Skeletal muscle cell (primary cell): ENCODE measurements at regions not wholly inside any gene's neighbourhood (a gene's known extent, or its start where the extent isn't known, plus 50 kb on each side); places are given as distances from the start of the nearest gene placed in this dataset.

ENCODE experiments used
- DNase-seq: peaks from one replicate; pipeline ENCODE4 v3.0.0-alpha.2; 2010; ENCODE audit warnings: low read depth
- H3K4me3 ChIP-seq: 2 replicates; pipeline ENCODE4 v1.5.1; 2011; ENCODE audit warnings: low read depth, mild to moderate bottlenecking, control low read depth, low read length, moderate library complexity

DNA sequence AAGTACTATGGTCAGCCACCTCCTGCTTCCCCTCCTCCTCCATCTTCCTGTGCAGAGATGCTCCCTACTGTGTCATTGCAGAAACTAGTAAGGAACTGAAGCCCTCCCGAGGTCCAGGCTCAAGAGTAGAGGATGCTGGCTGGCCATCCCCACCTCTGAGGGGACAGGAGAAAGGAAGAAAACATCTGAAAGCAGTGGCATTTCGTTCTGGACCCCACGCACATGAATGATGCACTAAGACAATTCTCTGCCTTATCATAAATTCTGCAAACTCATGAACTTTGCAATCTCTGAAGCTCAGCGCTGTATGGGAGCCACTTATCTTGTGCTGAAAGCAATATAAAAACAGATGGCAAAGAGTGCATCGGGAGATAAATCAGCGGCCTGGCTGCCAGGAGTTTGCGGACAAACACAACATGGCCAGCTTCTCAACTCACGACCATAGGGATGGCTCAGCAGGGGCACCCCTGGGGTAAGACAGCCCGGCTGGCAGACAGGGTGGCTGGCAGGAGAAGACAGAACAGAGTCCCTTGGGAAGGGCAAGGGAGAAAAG, 306.4 kb downstream of the NXPE2 start:
- H3K4me3 ChIP-seq, result no peak overlapping the region
- no peak for DNase-seq

DNA sequence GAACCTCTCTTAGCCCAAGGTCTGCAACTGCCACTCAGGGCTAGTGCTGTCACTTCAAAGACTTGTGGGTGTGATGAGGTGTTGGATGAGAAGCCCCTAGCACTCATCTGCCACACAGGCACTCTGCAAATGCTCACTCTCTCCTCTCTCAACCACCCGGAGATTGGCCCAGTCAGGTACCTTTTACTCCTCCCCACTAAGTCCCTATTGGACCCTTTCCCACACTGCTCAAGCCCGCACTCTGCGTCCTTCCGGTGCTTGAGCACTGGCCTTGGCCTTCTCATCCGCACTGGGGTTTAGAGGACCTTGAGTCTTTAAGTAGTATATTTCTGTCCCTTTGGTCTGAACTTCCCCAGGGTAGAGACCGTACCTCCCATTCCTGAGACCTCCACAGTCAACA, 308.0 kb downstream of the NXPE2 start:
- no peak for DNase-seq
- no peak overlapping the region for H3K4me3 ChIP-seq

DNA sequence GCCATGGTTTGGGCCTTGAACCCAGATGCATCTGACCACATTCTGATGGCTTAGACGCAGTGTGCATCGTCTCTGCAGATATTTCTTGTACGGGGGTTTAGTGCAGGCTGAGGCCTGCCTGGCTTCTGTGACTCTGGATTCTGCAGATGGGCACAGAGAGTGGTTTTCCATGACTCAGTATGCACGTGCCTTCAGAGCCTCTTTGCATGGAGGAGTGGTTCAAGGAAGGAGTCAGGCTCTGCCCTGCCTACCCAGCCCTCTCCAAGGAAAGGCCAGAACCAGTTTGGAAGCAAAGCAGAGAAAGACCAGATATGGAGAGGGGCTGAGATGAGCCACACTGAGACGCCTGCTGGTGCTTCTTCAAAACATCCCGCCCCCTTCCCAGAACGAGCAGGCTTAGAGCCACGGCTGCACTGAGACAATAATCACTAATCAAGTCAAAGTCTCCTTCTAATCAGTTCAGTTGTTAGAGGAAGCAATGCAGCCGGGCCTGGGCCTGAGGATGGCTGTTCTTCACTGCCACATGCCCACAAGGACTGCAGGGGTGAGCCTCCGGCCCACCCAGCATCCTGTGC, 308.9 kb downstream of the NXPE2 start:
- H3K4me3 ChIP-seq, result no peak overlapping the region
- no peak for DNase-seq

DNA sequence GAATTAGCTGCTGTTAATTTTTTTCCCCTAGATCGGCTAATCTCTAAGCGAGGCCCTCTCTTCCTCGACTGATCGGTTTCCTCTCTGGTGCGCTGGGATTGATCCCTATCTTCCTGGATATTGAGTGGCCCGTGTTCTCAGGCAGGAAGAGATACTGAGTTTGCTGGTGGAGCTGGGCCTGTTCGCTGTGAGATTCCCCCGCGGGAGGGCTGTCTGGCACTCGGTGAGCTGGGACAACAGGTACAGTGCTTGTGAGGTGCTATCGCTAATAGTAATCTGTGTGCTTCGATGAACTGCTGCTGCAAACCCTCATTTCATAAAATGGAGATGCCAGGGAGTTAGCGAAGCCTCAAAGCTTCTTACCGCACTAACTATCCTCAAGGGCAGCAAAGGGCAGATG, 310.3 kb downstream of the NXPE2 start:
- DNase-seq, result no peak
- no peak overlapping the region for H3K4me3 ChIP-seq

DNA sequence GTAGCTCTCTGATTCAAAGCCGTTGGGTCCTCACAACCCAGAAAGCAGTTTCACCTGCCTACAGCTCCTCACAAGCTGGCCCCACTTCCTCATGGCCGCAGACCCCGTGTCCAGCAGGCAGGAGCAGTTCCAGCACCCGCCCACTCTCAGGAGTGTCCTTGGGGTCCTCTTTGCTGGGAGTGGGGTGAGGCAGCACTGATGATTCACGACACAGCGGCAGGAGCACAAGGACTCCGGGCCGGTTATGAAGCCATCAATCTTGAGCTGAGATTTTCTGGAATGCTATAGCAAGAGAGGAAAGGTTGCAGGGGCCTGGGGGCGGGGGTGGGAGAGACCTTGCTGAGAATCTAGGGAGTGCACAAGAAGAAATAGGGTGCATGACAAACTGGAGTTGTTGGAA, 311.2 kb downstream of the NXPE2 start:
- H3K4me3 ChIP-seq, result no peak overlapping the region
- DNase-seq, result no peak

DNA sequence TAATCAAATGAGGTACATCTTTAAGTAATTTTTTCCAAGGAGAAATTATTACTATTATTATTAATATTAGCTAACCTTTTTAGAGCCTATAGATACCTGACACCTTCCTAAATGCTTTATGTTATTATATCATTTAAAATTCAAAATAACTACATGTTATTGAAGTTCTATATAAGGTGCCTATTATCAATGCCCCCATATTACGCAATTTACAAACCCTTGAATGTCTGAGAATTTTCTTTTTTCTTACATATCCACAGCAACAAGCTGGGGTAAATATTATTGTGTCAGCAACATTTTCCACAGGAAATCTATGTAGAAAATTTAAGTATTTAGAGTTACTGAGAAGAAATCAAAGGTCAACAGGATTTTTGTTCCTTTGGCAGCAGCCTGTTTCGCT, 327.3 kb downstream of the NXPE2 start:
- H3K4me3 ChIP-seq, result no peak overlapping the region
- no peak for DNase-seq

DNA sequence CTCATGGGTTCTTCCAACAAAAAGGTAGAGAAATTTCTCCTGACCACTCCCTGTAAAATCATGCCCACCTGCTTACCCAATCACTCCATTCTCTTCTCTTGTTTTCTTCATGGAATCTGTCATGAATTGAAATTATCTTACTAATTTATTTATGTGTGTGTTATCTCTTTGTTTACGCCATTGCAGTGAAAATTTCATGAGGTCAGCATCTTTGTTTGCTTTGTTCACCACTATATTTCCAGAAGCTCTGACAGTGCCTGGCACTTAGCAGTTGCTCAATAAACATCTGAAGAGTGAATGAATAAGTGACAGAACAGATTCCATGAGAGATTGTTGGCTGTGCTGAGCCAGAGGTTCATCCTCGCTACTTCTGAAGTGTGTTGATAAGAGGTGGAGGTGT, 329.5 kb downstream of the NXPE2 start:
- DNase-seq, result no peak
- H3K4me3 ChIP-seq, result no peak overlapping the region

DNA sequence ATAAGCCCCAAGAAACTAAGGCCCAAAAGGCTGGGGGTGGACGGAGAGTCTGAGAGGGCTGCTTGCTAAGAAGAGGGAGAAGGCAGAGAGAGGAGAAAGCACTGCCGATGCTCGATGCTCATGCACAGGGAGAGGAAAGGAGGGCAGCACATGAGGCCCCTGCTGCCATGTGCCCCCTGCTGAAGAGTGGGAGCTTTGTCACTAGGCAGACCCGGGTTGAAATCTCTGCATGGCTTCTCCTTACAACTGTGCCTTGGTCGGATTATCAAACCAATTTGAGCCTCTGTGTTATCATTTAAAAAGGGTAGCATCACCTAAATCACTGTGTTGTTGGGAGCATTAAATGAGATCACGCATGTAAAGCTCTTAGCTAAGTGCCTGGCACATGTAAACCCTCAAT, 330.5 kb downstream of the NXPE2 start:
- no peak for DNase-seq
- H3K4me3 ChIP-seq, result no peak overlapping the region

DNA sequence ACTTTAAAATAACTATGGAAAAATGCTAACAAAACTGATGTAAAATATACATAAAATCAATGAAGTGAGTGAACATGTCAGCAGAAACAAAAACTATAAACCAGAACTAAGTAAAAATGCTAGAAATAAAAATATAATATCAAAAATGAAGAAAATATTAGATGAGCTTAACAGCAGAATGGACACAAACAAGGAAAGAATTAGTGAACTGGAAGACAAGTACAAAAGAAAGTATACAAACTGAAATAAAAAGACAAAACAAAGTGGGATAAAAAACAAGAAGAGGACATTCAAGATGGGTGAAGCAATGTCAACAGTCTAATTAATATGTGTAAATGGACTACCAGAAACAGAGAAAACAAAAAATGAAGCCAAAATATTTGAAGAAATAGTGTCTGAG, 339.2 kb downstream of the NXPE2 start:
- no peak overlapping the region for H3K4me3 ChIP-seq
- no peak for DNase-seq

DNA sequence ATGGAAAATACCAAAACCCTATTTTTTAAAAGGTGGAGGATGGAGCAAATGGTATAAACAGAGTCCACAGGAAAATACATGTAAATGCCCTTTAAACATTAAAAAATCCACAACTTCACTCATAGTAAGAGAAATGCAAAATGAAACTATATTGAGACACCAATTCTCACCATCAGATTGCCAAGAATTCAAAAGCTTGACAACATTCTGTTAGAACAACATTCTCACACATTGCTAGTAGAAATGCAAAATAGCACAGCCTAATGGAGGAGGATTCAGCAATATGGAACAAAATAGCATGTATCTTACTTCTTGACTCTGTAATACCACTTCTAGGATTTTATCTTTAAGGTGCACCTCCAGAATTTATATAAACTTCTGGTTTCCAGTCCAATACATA, 351.8 kb downstream of the NXPE2 start:
- no peak for DNase-seq
- no peak overlapping the region for H3K4me3 ChIP-seq

DNA sequence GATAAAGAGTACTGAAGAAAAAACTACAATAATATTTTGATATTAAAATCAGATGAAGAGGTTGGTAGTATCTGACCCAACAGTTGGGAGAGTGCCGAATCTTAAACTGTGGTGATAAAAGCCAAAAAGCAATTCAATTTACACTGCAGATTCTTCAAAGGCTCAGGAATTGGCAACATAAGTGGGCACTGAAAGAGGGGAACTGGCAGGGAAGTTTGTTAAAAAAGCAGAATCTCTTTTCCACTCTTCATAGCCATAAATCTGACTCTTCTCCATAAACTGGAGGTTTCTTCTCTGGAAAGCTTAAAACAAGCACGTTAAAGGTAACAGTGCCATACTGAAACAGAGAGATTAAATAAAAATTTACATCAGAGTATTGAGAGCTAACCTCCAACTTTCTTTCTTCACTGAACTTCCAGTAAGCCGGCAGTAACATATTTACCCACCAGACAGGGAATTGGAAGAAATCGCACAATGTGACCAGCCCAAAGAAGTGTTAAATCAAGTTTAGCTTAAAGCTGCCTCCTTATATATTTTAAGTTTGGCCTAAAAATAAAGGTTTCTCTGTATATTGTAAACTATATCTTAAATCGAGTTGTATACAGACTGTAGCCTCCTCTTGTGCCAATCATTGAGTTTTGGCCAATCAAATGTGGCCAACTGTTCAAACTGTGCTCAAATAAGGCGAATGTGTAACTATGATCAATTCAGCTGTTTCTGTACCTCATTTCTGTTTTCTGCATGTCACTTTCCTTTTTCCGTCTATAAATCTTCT, 358.3 kb downstream of the NXPE2 start:
- DNase-seq, result no peak

DNA sequence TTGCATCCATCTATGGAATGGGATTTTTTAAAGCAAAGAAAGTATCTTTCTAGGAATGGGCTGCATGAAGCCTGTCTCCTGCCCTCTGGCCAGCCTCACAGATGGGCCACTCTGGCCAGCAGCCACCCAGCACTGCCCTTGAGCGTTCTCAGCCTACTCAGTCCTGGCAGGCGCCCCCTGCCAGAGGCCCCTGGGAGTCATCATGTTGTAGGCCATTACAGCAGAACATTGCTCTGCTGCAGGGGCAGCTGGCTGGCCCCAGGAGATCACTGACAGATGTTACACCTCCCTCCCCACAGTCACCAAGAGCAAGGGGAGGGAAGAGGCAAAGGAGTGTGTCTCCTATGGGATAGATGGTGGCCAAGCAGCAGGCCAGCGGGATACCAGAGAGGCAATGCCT, 363.7 kb downstream of the NXPE2 start:
- H3K4me3 ChIP-seq, result no peak overlapping the region
- DNase-seq, result no peak

More for the DNA sequence above, 358.3 kb downstream of the NXPE2 start:
- no peak overlapping the region for H3K4me3 ChIP-seq

DNA sequence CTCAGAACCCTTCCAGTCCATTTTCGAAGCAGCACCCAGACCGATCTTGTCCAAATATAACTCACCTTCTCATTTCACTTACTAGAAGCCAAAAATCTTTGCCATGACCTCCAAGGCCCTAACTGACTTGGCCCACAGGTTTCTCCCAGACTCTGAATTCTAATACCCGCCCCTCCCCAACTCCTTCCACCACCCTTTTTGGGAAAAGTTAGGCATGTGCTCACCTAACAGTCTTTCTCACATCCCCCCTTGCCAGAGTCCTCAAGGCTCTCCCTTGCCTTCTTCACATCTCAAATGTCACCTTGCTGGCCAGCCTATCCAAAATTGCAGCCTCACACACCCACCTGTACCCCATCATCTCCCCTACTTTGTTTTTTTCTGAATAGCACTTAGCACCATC, 369.3 kb downstream of the NXPE2 start:
- H3K4me3 ChIP-seq, result no peak overlapping the region
- no peak for DNase-seq

DNA sequence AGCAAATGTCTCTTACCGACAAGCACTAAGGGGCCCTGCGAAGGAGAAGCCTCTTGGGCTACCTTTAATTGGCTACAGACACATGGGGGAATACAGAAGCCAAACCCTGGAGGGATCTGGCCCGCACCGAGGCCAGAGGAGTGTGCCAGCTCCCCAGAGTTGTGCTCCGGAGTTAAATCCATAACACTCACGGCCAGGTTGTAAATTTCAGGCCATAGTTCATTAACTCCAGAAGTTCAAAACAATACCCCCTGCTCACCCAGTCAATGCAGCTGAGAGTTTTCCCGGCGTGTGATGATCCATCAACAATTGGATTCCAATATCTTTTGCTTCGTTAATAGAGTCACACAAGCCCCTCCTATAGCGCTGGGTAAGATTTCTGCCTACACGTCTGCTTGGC, 371.5 kb downstream of the NXPE2 start:
- DNase-seq, result no peak
- no peak overlapping the region for H3K4me3 ChIP-seq

DNA sequence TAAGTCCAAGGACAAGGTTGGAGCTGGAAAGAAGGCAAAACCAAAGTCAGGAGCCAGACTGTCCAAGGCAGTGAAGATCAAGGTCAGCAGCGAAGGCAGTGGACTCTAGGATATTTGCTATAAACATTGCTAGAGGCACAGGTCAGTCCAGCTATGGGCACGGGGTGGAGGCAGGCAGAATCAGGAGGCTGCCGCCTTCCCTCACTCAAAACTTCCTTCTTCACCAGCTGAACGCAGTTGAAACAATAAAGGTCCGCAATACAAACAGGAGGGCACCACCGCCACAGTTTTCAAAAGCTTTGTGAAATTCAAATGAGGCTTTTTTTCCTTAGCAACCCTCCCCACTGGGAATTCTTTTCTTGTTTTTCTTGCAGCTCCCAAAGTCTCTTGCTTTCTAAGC, 372.4 kb downstream of the NXPE2 start:
- DNase-seq, result no peak
- no peak overlapping the region for H3K4me3 ChIP-seq

DNA sequence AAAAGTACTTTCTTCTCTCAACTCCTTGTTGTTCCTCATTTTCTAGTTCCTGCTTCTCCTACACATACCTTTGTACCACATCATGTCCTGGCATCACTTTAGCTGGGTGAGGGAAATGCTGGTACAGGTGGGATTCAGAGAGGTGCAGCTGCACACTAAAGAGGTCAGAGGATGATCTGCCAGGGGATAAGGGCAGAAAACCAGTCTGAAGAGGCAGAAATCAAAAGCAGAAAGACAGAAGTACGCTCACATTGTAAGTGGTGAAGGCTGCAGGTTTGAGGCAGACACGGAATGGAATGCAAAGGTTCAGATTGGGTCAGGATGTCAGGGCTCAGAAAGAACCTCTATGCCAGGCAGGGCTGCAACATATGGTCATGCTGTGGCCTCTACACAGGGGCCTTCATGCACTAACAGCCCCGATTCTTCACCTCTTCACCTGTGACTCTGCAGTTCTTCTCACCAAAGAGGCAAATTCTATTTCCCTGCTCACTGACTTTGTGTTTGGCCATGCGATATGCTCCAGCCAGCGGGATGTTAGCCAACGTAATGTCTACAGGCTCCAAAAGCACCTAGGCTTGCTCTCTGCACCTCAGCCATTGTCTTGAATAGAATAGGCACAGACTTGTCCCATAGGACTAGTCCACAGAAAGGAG, 373.7 kb downstream of the NXPE2 start:
- no peak for DNase-seq
- H3K4me3 ChIP-seq, result no peak overlapping the region

DNA sequence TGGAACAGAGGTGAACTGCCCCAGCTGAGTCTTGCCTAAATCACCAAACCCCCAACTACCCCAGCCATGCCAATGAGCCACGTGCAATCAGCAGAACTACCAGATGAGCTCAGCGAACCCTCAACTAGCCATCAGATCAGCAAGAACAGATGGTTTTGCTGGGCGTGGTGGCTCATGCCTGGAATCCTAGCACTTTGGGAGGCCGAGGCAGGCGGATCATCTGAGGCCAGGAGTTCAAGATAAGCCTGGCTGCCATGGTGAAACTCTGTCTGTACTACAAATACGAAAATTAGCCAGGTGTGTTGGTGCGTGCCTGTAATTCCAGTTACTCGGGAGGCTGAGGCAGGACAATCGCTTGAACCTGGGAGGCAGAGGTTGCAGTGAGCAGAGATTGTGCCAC, 374.3 kb downstream of the NXPE2 start:
- no peak overlapping the region for H3K4me3 ChIP-seq
- DNase-seq, result no peak

DNA sequence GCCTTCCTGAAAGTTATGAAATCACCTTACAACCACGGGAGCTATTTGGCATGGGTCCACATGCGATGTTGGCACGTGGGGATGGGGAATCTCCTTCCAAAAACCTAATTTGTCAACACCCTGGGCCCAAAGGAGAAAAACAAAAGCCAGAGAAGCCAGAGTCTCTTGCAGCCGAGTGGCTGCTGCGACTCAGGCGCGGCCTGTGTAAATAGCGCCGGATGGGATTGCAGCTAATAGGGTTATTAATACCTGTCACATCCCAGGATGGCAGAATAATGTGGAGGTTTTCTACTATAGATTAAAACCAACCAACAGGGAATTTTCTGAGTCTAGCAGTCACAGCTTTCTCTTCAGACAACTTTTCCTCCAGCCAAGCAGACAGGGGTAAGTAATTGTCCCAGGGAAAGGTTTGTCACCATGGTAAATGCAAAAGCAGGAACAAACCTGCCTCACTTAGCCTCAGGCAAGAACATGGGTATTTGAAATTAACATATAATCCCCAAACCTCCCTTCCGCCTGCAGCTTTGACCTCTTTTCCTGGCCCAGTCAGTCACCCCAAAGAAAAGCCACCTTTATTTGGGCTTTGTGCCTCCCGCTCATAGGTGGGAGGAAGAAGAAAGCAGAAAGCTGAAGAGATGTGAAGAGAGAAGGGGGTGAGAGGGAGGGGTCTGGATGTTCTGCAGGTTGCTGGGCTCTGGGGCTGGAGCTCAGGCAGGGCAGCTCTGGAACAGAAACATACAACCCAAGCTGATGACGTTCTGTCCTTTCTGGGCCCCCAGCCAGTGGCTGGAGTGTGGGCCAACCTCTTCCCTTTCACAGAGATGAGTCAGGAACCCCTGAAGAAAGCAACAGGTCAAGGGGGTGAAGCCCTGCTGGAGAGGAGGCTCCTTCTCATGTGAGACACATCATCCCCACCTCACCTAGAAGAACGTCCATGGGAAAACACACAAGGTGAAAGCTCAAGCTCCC, 376.5 kb downstream of the NXPE2 start:
- DNase-seq, result no peak
- H3K4me3 ChIP-seq, result no peak overlapping the region

DNA sequence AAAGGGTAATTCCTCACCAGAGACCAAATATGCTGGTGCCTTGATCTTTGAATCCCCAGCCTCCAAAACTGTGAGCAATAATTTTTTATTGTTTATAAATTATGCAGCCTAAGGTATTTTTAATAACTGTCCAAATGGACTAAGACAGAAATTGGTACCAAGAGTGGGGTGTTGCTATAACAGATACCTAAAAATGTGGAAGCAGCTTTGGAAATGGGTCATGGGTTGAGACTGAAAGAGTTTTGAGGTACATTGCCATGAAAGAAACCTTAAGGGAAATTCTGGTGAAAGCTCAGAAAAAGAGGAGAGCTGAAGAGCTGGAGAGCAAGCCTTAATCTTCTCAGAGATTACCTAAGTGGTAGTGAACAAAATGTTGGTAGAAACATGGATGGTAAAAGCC, 378.2 kb downstream of the NXPE2 start:
- H3K4me3 ChIP-seq, result no peak overlapping the region
- no peak for DNase-seq

DNA sequence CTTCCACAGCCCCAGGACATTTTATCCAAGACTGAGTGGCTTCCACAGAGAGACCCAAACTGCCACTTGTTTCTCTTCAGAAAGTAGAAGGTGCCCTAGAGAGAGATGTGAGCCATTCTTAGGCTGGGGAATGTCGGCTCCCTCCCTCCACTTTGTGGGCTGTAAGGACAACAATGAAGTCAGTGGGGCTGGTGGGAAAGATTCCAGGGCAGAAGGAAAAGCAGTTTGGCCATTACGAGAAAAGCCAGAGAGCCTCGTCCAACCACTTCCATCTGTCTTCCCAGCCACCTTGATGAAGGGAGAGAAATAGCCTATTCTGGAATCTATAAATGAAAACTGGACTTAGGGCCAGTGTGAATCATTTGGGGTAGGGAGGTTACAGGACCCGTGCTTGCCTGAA, 382.5 kb downstream of the NXPE2 start:
- DNase-seq, result no peak

More for the DNA sequence above, 382.5 kb downstream of the NXPE2 start:
- H3K4me3 ChIP-seq, result no peak overlapping the region
